ENCODE measurements at regions not wholly inside any gene's neighbourhood (a gene's known extent, or its start where the extent isn't known, plus 50 kb on each side); places are given as distances from the start of the nearest gene placed in this dataset.

DNA sequence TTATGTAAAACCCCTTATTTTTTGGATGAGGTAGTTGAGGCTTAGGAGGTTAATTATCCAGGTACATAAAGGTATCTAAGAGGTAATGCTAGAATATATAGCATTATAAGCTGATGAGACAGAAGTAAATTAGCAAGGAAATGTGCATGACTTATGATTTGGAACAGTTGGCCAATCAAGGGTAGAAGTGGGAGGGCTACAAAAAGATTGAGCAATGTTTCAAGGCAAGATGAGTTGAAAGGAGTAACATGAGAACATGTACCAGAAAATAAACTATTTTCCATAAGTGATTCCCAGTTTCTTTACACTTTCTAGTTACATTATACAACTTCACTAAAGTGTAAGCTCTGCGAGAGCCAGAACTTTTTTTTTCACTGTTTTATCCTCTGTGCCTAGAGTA lies 290.9 kb downstream of the LRIG3 start:
- Histone ChIP-seq H4K20me1 (ENCODE audit: control insufficient read depth, insufficient read depth, low read length, poor library complexity, severe bottlenecking) (no peaks in the 10 kb centered on the region), H3K36me3 (replicated peaks in 1 of 2; ENCODE audit: control extremely low read depth in 1 of 2, control insufficient read depth in 1 of 2, extremely low read depth in 1 of 2, insufficient read depth in 2 of 2, low read length in 1 of 2) (no peaks in the 10 kb centered on the region), H3K79me2 (ENCODE audit: control insufficient read depth, insufficient read depth, low read length) (no peaks in the 10 kb centered on the region), H3K4me2 (replicated peaks; ENCODE audit: low read depth, low read length, poor library complexity, severe bottlenecking) (no peak overlapping the region), H3K4me1 (ENCODE audit: control insufficient read depth in 2 of 2, insufficient read depth in 2 of 2, low read length in 2 of 2) (no peaks in the 10 kb centered on the region), H3K27me3 (replicated peaks in 1 of 4; ENCODE audit: control extremely low read depth in 1 of 4, control insufficient read depth in 3 of 4, insufficient read depth in 4 of 4, low read length in 3 of 4) (no peaks in the 10 kb centered on the region), H3K27ac (ENCODE audit: low read length in 2 of 2) (no peak overlapping the region), H3K9me3 (ENCODE audit: control extremely low read depth in 1 of 3, control insufficient read depth in 2 of 3, insufficient read depth in 1 of 3, low read length in 2 of 3) (peaks cover 0 to 6% (median 0%) of the 10 kb centered on the region in 3 donors), H3K9ac (ENCODE audit: low read length) (no peak overlapping the region), H2AFZ (ENCODE audit: insufficient read depth, low read depth, low read length, poor library complexity, severe bottlenecking) (no peak overlapping the region), H3K4me3 (ENCODE audit: control extremely low read depth in 1 of 5, extremely low read depth in 1 of 5, insufficient read depth in 1 of 5, low read depth in 2 of 5, low read length in 4 of 5) (no peak overlapping the region)
- no peak overlapping the region for H3K27ac Mint-ChIP-seq
- ATAC-seq (ENCODE audit: low read depth) = no peak
- no peaks in the 10 kb centered on the region for H3K4me1 Mint-ChIP-seq
- no peak overlapping the region for H3K4me3 Mint-ChIP-seq
- POLR2A ChIA-PET = no interaction called here
- no peaks in the 10 kb centered on the region for H3K9me3 Mint-ChIP-seq (ENCODE audit: insufficient read depth)
- no peak for DNase-seq
- CTCF ChIA-PET = no interaction called here
- no CpG with 5 or more reads among the region's 1 CpG for WGBS (ENCODE audit: insufficient coverage)
- no peak for TF ChIP-seq EZH2 (IDR thresholded peaks at IDR 0.05; ENCODE audit: borderline replicate concordance, insufficient read depth, low read depth, low read length, poor library complexity, severe bottlenecking)
- TF ChIP-seq, protein P1, sequence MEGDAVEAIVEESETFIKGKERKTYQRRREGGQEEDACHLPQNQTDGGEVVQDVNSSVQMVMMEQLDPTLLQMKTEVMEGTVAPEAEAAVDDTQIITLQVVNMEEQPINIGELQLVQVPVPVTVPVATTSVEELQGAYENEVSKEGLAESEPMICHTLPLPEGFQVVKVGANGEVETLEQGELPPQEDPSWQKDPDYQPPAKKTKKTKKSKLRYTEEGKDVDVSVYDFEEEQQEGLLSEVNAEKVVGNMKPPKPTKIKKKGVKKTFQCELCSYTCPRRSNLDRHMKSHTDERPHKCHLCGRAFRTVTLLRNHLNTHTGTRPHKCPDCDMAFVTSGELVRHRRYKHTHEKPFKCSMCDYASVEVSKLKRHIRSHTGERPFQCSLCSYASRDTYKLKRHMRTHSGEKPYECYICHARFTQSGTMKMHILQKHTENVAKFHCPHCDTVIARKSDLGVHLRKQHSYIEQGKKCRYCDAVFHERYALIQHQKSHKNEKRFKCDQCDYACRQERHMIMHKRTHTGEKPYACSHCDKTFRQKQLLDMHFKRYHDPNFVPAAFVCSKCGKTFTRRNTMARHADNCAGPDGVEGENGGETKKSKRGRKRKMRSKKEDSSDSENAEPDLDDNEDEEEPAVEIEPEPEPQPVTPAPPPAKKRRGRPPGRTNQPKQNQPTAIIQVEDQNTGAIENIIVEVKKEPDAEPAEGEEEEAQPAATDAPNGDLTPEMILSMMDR (IDR thresholded peaks at IDR 0.05) = no peak
- intact Hi-C loops (cut with micrococcal nuclease) = no loop called here
- H3K27me3 Mint-ChIP-seq = no peaks in the 10 kb centered on the region

DNA sequence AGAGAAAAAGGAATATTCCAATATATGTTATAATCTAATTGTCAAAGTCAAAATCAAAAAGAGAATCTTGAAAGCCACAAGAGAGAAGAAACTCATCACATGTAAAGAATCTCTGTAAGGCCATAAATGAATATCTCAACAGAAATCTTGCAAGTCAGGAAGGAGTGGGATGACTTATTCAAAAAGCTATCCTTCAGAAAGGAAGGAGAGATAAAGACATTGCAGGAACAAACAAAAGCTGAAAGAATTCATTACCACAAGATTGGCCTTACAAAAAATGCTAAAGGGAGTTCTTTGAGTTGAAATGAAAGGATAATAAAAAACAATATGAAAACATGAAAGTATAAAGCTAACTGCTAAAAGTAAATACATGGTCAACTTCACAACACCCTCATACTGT lies 286.8 kb downstream of the LRIG3 start:
- no peak overlapping the region for H3K4me3 Mint-ChIP-seq
- POLR2A ChIA-PET = no interaction called here
- peaks cover 4% of the 10 kb centered on the region for H3K9me3 Mint-ChIP-seq (ENCODE audit: insufficient read depth)
- H4K20me1 ChIP-seq (ENCODE audit: control insufficient read depth, insufficient read depth, low read length, poor library complexity, severe bottlenecking) = no peaks in the 10 kb centered on the region
- no peaks in the 10 kb centered on the region for H3K27me3 ChIP-seq (replicated peaks in 1 of 4; ENCODE audit: control extremely low read depth in 1 of 4, control insufficient read depth in 3 of 4, insufficient read depth in 4 of 4, low read length in 3 of 4)
- H3K4me1 Mint-ChIP-seq = no peaks in the 10 kb centered on the region
- H3K27ac Mint-ChIP-seq = no peak overlapping the region
- intact Hi-C loops (cut with micrococcal nuclease) = no loop called here
- TF ChIP-seq EZH2 (IDR thresholded peaks at IDR 0.05; ENCODE audit: borderline replicate concordance, insufficient read depth, low read depth, low read length, poor library complexity, severe bottlenecking) = no peak
- TF ChIP-seq, protein P1 (IDR thresholded peaks at IDR 0.05) = no peak
- H3K4me2 ChIP-seq (replicated peaks; ENCODE audit: low read depth, low read length, poor library complexity, severe bottlenecking) = no peak overlapping the region
- H3K9ac ChIP-seq (ENCODE audit: low read length) = no peak overlapping the region
- H3K4me1 ChIP-seq (ENCODE audit: control insufficient read depth in 2 of 2, insufficient read depth in 2 of 2, low read length in 2 of 2) = no peaks in the 10 kb centered on the region
- H3K9me3 ChIP-seq (ENCODE audit: control extremely low read depth in 1 of 3, control insufficient read depth in 2 of 3, insufficient read depth in 1 of 3, low read length in 2 of 3) = peaks cover 0 to 6% (median 0%) of the 10 kb centered on the region in 3 donors
- H3K27me3 Mint-ChIP-seq = no peaks in the 10 kb centered on the region
- CTCF ChIA-PET = no interaction called here
- no peak overlapping the region for H3K27ac ChIP-seq (ENCODE audit: low read length in 2 of 2)
- H3K36me3 ChIP-seq (replicated peaks in 1 of 2; ENCODE audit: control extremely low read depth in 1 of 2, control insufficient read depth in 1 of 2, extremely low read depth in 1 of 2, insufficient read depth in 2 of 2, low read length in 1 of 2) = no peaks in the 10 kb centered on the region
- H3K4me3 ChIP-seq (ENCODE audit: control extremely low read depth in 1 of 5, extremely low read depth in 1 of 5, insufficient read depth in 1 of 5, low read depth in 2 of 5, low read length in 4 of 5) = no peak overlapping the region
- ATAC-seq (ENCODE audit: low read depth) = no peak
- no peak overlapping the region for H2AFZ ChIP-seq (ENCODE audit: insufficient read depth, low read depth, low read length, poor library complexity, severe bottlenecking)
- no peak for DNase-seq
- no peaks in the 10 kb centered on the region for H3K79me2 ChIP-seq (ENCODE audit: control insufficient read depth, insufficient read depth, low read length)

All from B cell (primary cell).